ENCODE measurements at regions not wholly inside any gene's neighbourhood (a gene's known extent, or its start where the extent isn't known, plus 50 kb on each side); places are given as distances from the start of the nearest gene placed in this dataset.

DNA sequence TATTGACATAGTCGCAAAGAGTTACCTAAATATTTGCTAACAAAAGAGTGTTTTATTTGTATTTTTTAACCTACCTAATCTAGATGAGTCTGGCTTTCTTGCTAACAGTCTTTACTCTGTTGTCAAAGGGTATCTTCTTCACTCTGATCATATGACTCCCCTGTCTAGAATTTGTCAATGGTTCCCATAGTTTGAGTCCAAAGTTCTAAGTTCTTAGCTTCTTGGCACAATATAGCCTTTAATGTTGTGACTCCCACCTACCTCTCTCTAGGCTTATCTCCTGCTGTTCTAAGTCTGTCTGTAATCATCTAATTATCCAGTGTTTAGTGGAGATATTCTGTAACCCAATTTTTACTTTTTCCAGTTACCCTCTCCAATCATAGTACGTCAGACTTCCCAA, 104.3 kb upstream of the PDE3A start:
- TF ChIP-seq, protein P1, sequence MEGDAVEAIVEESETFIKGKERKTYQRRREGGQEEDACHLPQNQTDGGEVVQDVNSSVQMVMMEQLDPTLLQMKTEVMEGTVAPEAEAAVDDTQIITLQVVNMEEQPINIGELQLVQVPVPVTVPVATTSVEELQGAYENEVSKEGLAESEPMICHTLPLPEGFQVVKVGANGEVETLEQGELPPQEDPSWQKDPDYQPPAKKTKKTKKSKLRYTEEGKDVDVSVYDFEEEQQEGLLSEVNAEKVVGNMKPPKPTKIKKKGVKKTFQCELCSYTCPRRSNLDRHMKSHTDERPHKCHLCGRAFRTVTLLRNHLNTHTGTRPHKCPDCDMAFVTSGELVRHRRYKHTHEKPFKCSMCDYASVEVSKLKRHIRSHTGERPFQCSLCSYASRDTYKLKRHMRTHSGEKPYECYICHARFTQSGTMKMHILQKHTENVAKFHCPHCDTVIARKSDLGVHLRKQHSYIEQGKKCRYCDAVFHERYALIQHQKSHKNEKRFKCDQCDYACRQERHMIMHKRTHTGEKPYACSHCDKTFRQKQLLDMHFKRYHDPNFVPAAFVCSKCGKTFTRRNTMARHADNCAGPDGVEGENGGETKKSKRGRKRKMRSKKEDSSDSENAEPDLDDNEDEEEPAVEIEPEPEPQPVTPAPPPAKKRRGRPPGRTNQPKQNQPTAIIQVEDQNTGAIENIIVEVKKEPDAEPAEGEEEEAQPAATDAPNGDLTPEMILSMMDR (conservative IDR thresholded peaks at IDR 0.05; ENCODE audit: control insufficient read depth, insufficient read depth, low read depth, low read length), result no peak
- no peak for DNase-seq (ENCODE audit: low read depth)
- no peak overlapping the region for H3K4me3 ChIP-seq (ENCODE audit: control insufficient read depth, low read depth, low read length)

DNA sequence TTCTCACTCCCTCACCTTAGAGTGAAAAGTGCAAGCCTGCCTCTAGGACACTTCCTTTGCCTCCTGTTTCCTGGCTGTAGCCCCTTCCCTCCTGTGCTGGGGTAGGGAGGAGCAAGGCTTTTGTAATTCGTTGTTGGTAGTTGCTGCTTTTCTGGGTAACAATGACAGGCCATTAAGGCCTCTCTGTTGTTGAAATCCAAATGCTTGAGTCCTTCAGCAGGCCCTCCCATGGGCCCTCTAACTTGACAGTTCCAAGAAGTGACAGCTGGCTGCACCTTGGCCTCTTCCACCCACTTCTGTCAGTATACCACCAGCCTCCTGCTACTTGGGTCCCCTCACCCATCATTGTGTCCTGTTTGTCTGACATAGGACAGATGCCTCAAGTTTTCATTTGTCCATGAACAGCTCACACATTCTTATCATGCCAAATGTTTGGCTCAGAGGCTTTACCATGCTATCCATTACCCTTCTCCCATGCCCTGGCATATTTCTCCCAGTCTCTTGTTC, 103.7 kb upstream of the PDE3A start:
- TF ChIP-seq, protein P1 (conservative IDR thresholded peaks at IDR 0.05; ENCODE audit: control insufficient read depth, insufficient read depth, low read depth, low read length), result no peak
- no peak for DNase-seq (ENCODE audit: low read depth)
- no peak overlapping the region for H3K4me3 ChIP-seq (ENCODE audit: control insufficient read depth, low read depth, low read length)

DNA sequence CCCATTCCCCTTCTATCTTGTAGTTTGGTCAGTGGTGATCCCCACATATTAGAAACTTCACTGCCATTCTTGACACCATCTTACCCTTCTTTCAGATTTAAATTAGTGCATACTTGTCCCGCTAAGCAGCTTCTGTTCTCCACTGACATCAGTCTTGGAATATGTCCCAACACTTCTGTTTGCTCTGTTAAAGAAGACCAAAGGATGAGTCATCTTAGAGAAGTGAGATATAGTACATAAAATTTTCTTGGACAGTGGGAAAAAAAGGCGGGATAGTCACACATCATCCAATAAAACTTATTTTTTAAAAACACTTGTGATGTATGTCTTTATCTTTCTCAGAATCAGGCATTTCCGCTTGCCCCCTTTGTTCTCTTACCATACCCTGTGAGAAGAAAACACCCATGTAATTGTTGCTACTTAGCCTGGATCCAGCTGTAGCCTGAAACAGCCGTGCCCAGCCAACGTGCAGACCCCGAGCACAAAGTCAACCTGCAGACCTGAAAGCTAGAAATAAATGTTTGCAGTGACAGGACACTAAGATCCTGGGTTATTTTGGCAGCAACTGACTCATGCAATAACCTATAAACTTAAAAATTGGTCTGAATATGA, 100.1 kb upstream of the PDE3A start:
- H3K4me3 ChIP-seq (ENCODE audit: control insufficient read depth, low read depth, low read length), result no peak overlapping the region
- TF ChIP-seq, protein P1 (conservative IDR thresholded peaks at IDR 0.05; ENCODE audit: control insufficient read depth, insufficient read depth, low read depth, low read length), result no peak
- peak; percentile 71 for DNase-seq (ENCODE audit: low read depth)

DNA sequence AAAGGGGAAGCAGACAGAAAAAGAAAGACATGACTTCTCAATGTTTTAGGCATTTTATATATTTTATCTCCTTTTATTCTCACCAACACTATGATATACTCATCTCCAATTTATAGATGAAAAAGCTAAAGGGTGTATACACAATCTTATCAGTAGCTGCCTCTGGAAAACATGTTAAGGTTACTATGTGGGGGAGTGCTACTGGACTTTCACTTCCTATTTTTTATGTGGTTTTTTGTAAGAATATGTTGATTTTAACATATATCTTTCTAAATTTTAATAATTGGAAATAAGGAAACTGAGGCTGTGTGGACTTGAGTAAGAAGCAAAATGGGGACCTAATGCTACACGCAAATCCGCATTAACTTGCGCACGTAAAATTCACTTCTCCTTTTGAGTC, 99.6 kb upstream of the PDE3A start:
- H3K4me3 ChIP-seq (ENCODE audit: control insufficient read depth, low read depth, low read length), result no peak overlapping the region
- DNase-seq (ENCODE audit: low read depth), result no peak
- TF ChIP-seq, protein P1 (conservative IDR thresholded peaks at IDR 0.05; ENCODE audit: control insufficient read depth, insufficient read depth, low read depth, low read length), result no peak

DNA sequence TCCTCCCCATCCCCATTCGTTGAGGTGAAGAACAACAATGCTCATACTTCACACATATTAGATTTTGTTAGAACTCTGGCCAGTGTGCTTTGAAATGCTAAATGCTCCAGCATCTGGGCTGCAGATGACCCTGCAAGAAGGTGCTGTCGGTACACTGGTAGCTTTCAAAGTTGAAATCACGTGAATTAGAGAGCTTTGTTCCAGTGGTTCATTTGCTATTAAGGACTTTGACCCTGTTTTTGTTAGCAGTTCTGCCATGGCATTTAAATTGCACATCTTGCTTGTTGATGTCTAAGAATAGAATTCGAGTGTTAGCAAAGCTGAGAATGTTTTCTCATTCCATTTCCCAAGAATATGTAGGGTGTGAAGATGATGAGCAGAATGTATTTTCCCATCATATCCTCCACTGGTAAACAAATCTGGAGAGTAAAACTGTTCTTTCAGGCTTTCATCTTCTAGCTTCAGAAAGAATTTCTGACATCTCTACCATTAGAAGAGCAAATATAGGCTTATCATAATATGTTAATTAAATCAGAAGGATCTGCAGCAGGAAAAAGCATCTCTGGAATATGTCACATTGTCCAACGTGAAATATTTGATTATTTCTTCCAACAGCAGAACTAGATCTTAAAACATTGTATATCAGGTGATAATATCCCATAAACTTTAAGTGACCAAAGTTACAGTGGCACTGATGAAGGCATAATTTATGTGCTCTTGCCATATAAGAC, 98.8 kb upstream of the PDE3A start:
- TF ChIP-seq, protein P1 (conservative IDR thresholded peaks at IDR 0.05; ENCODE audit: control insufficient read depth, insufficient read depth, low read depth, low read length), result no peak
- no peak overlapping the region for H3K4me3 ChIP-seq (ENCODE audit: control insufficient read depth, low read depth, low read length)
- no peak for DNase-seq (ENCODE audit: low read depth)

DNA sequence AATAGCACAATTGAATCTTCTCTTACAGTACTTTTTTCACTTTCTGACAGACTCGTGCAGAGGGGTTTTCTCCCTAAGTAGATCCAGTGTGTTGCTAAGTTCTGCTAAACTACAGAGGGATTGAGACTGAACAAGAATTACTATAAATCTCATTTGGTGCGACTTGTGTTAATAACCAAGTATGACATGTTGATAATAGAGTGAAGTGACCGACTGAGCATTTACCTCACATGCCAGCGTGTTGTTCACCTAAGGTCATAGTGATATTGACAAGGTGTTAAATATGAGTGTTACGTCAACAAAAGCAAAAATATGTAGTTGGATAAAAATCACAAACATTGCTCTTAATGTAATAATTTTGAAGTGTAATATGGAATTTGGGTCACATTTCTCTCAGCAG, 97.8 kb upstream of the PDE3A start:
- no peak for DNase-seq (ENCODE audit: low read depth)
- TF ChIP-seq, protein P1 (conservative IDR thresholded peaks at IDR 0.05; ENCODE audit: control insufficient read depth, insufficient read depth, low read depth, low read length), result no peak
- no peak overlapping the region for H3K4me3 ChIP-seq (ENCODE audit: control insufficient read depth, low read depth, low read length)
